ENCODE measurements at regions not wholly inside any gene's neighbourhood (a gene's known extent, or its start where the extent isn't known, plus 50 kb on each side); places are given as distances from the start of the nearest gene placed in this dataset.
"Not testable (repeated sequence)": the region's sequence is repeated elsewhere in the genome, so short reads cannot be mapped to it uniquely, and the experiment has no call there.

- ChIA-PET POLR2A (no interaction called here), CTCF (no interaction called here)
- H3K4me1 ChIP-seq (ENCODE audit: insufficient read depth, low read length): no peaks in the 10 kb centered on the region
- no peaks in the 10 kb centered on the region for H3K4me1 Mint-ChIP-seq (ENCODE audit: low read depth)
- peaks cover 0 to 7% of the 10 kb centered on the region in 2 experiments for H3K27me3 ChIP-seq (ENCODE audit: control insufficient read depth in 1 of 2, insufficient read depth in 2 of 2, low read length in 2 of 2)
- H3K9me3 ChIP-seq (ENCODE audit: control insufficient read depth in 1 of 2, insufficient read depth in 1 of 2, low read length in 2 of 2): peaks cover 0 to 6% of the 10 kb centered on the region in 2 experiments
- ATAC-seq (ENCODE audit: poor library complexity) (no peak), DNase-seq (no peak)
- H3K9me3 Mint-ChIP-seq: peaks cover 13% of the 10 kb centered on the region
- no peaks in the 10 kb centered on the region for H3K36me3 ChIP-seq (ENCODE audit: insufficient read depth, low read length)
- H3K27me3 Mint-ChIP-seq: peaks cover 23% of the 10 kb centered on the region
- no peak overlapping the region for H3K4me3 Mint-ChIP-seq
- no peak overlapping the region for H3K27ac ChIP-seq (ENCODE audit: low read depth in 1 of 2, low read length in 2 of 2)
- no peaks in the 10 kb centered on the region for H3K36me3 Mint-ChIP-seq (ENCODE audit: low read depth)
- no peak overlapping the region for H3K4me3 ChIP-seq (ENCODE audit: low read length)
- no peak overlapping the region for H3K27ac Mint-ChIP-seq
- intact Hi-C loops (cut with DNase I, micrococcal nuclease): no loop called here
- no peak for TF ChIP-seq CTCF (IDR thresholded peaks at IDR 0.05)
Measured at GRCh38 chr18:47370052-47370451, 118.6 kb upstream of the SKOR2 start.

- ATAC-seq (ENCODE audit: poor library complexity); H3K27me3 ChIP-seq (ENCODE audit: control insufficient read depth in 1 of 2, insufficient read depth in 2 of 2, low read length in 2 of 2); H3K9me3 Mint-ChIP-seq; H3K4me1 ChIP-seq (ENCODE audit: insufficient read depth, low read length); H3K27me3 Mint-ChIP-seq; H3K36me3 Mint-ChIP-seq (ENCODE audit: low read depth); POLR2A ChIA-PET; H3K9me3 ChIP-seq (ENCODE audit: control insufficient read depth in 1 of 2, insufficient read depth in 1 of 2, low read length in 2 of 2); H3K27ac ChIP-seq (ENCODE audit: low read depth in 1 of 2, low read length in 2 of 2); DNase-seq; H3K27ac Mint-ChIP-seq; CTCF ChIA-PET; intact Hi-C loops (cut with DNase I, micrococcal nuclease); H3K4me3 Mint-ChIP-seq; H3K4me3 ChIP-seq (ENCODE audit: low read length); H3K4me1 Mint-ChIP-seq (ENCODE audit: low read depth); H3K36me3 ChIP-seq (ENCODE audit: insufficient read depth, low read length): not testable (repeated sequence)
Measured at GRCh38 chr18:47354061-47354460, 102.6 kb upstream of the SKOR2 start.

- Histone ChIP-seq H3K4me3 (ENCODE audit: low read length) (no peak overlapping the region), H3K36me3 (ENCODE audit: insufficient read depth, low read length) (no peaks in the 10 kb centered on the region), H3K4me1 (ENCODE audit: insufficient read depth, low read length) (no peaks in the 10 kb centered on the region), H3K9me3 (ENCODE audit: control insufficient read depth in 1 of 2, insufficient read depth in 1 of 2, low read length in 2 of 2) (no peaks in the 10 kb centered on the region), H3K27me3 (ENCODE audit: control insufficient read depth in 1 of 2, insufficient read depth in 2 of 2, low read length in 2 of 2) (no peaks in the 10 kb centered on the region), H3K27ac (ENCODE audit: low read depth in 1 of 2, low read length in 2 of 2) (no peak overlapping the region)
- H3K27ac Mint-ChIP-seq: no peak overlapping the region
- no peaks in the 10 kb centered on the region for H3K36me3 Mint-ChIP-seq (ENCODE audit: low read depth)
- no peak for TF ChIP-seq CTCF (IDR thresholded peaks at IDR 0.05)
- DNase-seq (no peak), ATAC-seq (ENCODE audit: poor library complexity) (no peak)
- no peaks in the 10 kb centered on the region for H3K4me1 Mint-ChIP-seq (ENCODE audit: low read depth)
- intact Hi-C loops (cut with DNase I, micrococcal nuclease): no loop called here
- no peaks in the 10 kb centered on the region for H3K9me3 Mint-ChIP-seq
- POLR2A ChIA-PET: no interaction called here
- CTCF ChIA-PET: no interaction called here
- H3K27me3 Mint-ChIP-seq: peaks cover 11% of the 10 kb centered on the region
- H3K4me3 Mint-ChIP-seq: no peak overlapping the region
Measured at GRCh38 chr18:47346016-47346415, 94.6 kb upstream of the SKOR2 start.

GRCh38 chr18:47345291-47345690 lies 93.8 kb upstream of the SKOR2 start:
- no peaks in the 10 kb centered on the region for H3K9me3 ChIP-seq (ENCODE audit: control insufficient read depth in 1 of 2, insufficient read depth in 1 of 2, low read length in 2 of 2)
- H3K27ac ChIP-seq (ENCODE audit: low read depth in 1 of 2, low read length in 2 of 2): no peak overlapping the region
- Mint-ChIP-seq H3K27ac (no peak overlapping the region), H3K36me3 (ENCODE audit: low read depth) (no peaks in the 10 kb centered on the region), H3K4me1 (ENCODE audit: low read depth) (no peaks in the 10 kb centered on the region), H3K9me3 (no peaks in the 10 kb centered on the region), H3K27me3 (peaks cover 11% of the 10 kb centered on the region), H3K4me3 (no peak overlapping the region)
- ChIA-PET POLR2A (no interaction called here), CTCF (no interaction called here)
- intact Hi-C loops (cut with DNase I, micrococcal nuclease): no loop called here
- ATAC-seq (ENCODE audit: poor library complexity) (no peak), DNase-seq (no peak)
- no peaks in the 10 kb centered on the region for H3K4me1 ChIP-seq (ENCODE audit: insufficient read depth, low read length)
- no peaks in the 10 kb centered on the region for H3K27me3 ChIP-seq (ENCODE audit: control insufficient read depth in 1 of 2, insufficient read depth in 2 of 2, low read length in 2 of 2)
- no peak for TF ChIP-seq CTCF (IDR thresholded peaks at IDR 0.05)
- H3K36me3 ChIP-seq (ENCODE audit: insufficient read depth, low read length): no peaks in the 10 kb centered on the region
- no peak overlapping the region for H3K4me3 ChIP-seq (ENCODE audit: low read length)
